SHP77 (cell line): ENCODE measurements at regions not wholly inside any gene's neighbourhood (a gene's known extent, or its start where the extent isn't known, plus 50 kb on each side); places are given as distances from the start of the nearest gene placed in this dataset.

Experiments used
- DNase-seq, 2 experiments: peaks; one replicate each; lab custom pipeline; 2025; lab: John Stamatoyannopoulos, UW

DNA sequence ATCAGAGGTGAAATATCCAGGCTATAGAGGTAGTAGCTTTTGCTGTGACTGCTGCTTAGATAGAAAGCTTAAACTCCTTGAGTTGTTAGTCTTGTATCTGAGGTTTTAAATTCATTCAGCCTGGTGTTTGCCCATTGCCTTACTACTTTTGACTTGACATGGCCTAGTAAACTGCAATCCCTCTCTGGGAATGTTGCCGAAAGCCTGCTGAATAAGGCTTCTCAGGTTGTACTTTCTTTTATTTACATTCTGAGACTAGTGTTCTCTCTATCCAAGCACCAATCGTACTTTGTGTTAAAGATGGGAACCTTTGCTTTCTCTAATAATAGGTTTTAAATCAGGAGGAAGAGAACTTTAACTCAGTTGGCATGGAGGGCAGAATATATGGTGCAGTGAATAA lies 357.6 kb upstream of the CWC22 start:
- no peak for DNase-seq

DNA sequence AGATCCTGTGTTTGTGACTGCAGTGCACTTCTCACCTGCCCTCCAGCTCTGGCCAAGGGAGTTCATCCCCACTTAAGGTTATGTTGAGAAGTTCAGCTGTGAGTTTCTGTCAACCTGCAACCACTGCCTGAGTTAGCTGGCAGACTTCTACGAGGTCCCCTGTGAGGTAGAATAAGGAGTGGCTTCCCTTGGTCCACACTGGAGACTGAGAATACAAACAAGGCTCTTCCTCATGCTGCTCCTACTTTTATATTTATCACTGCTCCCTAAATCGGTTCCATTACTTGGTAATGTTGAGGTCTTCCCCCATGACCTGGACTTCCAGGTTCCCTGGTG lies 353.2 kb upstream of the CWC22 start:
- no peak for DNase-seq

GRCh38 chr2:180359522-180360282 lies 352.6 kb upstream of the CWC22 start:
- no peak for DNase-seq

GRCh38 chr2:180358458-180358857 lies 351.4 kb upstream of the CWC22 start:
- DNase-seq: no peak

DNA sequence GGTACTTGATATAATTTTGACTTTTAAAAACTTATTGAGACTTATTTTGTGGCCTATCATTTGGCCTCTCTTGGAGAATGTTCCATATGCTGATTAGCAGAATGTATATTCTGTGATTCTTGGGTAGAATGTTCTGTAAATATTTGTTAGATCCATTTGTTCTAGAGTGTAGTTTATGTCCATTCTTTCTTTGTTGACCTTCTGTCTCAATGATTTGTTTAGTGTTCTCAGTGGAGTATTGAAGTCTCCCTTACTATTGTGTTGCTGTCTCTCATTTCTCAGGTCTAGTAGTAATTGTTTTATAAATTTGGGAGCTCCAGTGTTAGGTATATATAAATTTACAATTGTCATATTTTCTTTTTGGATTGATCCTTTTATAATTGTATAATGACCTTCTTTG lies 349.6 kb upstream of the CWC22 start:
- no peak for DNase-seq

DNA sequence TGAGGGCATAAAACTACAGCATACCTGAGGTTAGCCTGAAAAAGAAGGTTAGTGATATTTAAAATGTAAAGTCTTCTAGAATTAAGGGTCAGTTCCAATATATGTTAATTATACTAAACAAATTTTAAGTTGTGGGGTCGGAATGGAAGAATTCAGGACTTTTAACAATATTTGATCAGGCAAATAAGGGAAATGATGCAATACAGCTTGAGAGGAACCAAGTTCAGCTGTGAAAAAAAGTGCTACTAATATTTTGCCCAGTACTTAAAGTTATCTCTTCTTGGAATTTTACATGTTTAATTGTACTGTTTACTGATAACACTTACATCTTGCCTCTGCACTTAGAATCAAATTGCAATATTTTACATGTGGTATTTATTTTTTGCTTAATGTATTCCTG lies 345.5 kb upstream of the CWC22 start:
- no peak for DNase-seq

- DNase-seq: no peak
These were observed 342.7 kb upstream of the CWC22 start for GRCh38 chr2:180349809-180350208.

DNA sequence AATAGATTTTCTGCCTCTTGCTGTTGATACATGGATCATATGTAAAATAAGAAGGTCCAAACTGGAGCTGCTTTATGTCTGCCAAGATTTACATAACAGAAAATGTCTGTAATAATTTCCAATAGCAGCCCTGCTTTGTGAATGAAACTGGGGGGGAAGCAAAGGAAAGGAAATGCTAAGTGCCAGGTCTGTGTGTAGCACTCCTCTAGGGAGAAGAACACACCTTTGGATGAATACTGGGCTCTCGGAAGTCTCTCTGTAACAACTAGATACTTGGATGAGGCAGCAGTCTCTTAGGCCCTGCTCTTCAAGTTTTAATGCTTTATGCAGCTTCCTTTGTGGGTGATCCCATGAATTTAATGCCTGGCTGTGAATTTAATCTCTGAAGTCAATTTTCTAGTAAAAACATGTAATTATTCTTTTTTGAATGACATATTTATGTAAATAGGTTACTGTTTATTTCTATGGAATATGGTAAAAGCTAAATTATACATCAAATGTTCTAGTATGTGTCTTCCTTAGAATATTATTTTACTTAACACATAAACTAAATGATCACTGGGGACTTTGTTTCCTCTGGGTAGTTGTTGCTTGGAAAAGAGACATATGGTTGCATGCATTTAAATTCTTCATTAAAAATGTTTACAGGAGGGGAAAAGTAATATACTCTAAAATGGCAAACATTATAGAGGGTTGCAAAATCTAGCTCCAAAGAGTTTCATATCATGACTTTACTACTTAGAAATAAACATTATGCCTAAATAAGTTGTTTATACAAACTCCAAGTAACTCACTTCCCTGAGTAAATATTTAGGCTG lies 336.6 kb upstream of the CWC22 start:
- DNase-seq: no peak

DNA sequence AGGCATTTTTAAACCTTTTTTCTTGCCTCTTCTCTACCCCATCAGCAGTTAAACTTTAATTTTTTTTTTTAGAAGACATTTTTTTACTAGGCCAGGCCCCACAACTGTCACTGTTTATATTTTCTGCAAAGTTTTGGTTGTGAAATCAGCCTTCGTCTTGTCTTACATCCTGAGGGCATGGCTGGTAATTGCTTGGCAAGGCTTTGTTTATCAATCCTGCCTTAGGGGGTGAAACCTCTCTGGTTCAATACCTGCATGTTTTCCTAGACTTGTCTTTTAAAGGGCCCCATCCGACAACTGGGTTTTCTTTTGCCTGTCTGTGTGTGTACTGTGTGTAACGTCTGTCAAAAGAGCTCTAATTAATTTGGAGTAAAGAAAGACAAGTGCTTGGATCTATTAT lies 330.0 kb upstream of the CWC22 start:
- no peak for DNase-seq

GRCh38 chr2:180336550-180336949 lies 329.5 kb upstream of the CWC22 start:
- DNase-seq: no peak

DNA sequence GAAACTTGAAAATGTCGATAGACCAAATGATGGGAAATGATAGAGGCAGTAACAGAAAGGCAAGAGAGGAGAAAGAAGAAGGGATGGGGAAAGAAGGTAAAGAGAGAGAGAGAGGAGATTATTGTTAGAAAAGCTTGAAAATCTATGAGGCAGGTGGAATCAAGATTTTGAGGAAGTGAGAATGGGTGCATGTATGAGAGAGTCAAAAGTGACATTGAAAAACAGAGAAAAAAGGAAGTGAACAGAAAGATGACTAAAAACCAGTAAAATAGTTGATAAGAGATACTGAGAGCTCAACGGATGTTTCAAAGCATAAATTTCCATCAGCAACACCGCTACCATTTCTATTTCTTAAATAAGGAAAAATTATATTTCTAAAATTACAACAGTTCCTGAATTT lies 327.4 kb upstream of the CWC22 start:
- no peak for DNase-seq

DNA sequence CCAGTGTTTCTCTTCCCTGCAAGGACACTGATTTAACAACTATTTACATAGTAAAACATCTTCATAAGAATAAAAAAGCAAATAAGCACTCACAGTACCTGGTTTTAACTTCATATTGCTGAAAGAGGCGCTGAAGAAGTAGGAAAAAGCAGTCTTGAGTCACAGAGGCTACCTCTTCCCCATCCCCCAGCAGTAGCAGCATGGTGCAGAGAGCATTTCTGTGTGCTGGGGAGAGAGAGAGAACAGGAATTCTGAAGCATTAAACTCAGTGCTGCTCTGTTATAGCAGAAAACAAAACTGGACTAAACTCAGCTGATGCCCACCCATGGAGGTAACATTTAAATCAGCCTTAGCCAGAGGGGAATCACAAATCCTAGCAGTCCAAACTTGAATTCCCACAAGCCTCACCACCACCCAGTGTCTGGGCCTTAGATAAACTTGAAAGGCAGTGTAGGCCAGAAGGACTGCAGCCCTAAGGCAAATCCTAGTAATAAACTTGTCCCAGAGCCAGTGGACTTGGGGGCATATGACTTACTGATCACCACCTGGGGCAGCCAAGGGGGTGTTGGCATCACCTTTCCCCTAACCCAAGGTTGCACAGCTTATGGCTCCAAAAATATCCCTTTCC lies 321.8 kb upstream of the CWC22 start:
- no peak for DNase-seq

- DNase-seq: no peak
These were observed 320.1 kb upstream of the CWC22 start for GRCh38 chr2:180327185-180327584.

GRCh38 chr2:180325416-180326120 lies 318.5 kb upstream of the CWC22 start:
- DNase-seq: no peak

DNA sequence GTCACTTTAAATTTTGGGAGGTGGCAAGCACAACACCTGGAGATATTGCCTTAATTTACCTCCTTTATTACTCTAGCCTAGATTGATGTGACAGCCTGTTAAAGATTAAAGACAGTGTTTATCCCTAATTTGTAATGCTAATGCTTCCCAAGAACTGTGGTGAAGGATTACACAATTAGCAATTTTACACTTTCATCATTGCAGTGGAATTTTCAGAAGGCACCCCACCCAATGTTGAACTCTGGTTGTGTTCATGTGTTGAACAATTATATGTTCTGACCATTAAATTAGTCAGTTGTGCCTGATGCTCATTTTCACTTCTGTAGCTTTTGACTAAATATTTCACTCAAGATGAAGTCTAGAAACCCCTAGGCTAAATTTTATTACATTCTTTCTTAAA lies 317.1 kb upstream of the CWC22 start:
- no peak for DNase-seq

DNA sequence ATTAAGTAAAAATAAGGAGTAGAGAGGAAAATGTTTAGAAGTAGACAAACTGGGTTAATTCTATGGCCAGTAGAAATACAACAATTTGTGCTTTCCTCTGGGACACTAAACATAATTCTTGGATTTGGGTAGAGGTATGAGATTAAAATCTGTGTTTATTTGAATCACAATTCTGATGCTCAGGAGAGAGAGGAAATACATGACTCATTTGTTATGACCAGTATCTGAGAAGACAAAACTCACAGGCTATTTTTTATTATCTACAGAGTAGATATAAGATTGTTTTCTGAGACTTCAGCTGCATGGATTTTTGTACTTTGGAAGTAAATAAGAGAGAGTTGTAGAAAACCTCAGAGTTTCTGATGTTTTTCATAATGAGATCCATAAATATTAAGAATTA lies 315.7 kb upstream of the CWC22 start:
- no peak for DNase-seq

DNA sequence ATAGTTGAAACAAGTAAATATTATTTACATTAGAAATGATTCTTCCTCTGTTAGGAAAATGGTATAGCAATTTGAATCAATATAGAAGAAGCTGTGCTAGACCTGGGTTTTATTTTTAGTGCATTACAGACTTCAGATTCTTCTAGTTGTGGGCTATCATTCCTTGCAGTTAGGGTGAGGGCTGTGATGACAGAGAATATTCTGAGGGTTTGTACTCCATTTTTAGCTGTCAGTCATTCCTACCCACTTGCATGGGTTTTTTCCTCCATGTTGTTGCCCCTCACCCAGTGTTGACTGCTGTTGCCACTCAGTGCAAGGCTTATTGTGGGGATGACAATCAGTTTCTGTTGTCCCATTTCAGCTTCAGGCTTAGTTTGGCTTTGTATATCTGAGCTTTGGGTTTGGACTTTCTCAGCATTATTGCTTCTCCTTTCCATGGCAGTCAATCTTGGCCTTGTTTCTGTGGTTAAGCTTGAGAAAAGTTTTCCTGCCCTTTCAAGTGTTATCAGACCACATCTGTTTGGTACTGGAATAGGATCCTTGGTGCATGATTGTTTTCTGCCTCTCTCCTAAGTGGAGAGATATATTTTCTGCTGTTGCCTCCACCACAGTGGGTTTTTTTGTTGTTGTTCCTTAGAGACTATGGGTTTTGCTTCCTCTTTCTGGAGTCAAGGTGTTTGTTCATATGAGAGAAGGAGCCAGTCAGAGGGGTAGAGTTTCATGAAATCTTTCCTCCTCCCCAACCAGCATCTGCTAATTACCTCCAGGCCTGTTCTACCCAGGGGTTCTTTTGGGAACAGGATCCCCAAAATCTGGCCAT lies 312.7 kb upstream of the CWC22 start:
- no peak for DNase-seq

DNA sequence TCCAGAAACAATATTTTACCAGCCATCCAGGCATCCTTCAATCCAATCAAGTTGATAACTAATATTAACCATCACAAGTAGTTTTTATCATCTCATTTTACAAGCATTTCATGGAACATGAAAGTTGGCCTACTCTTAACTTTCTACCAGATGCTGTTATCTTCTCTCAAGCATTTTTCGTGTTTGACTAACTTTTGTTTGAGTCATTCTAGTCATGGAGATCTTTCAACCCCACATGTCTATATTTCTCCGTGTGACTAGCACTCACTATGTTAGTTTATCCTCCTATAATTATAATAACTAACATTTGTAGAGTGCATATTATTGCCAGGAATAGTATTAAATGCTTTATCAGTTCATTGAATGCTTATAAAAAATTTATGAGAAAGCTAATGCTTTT lies 307.0 kb upstream of the CWC22 start:
- DNase-seq: no peak

GRCh38 chr2:180312542-180312941 lies 305.4 kb upstream of the CWC22 start:
- DNase-seq: no peak

- no peak for DNase-seq
These were observed 300.0 kb upstream of the CWC22 start for GRCh38 chr2:180307096-180307495.

DNA sequence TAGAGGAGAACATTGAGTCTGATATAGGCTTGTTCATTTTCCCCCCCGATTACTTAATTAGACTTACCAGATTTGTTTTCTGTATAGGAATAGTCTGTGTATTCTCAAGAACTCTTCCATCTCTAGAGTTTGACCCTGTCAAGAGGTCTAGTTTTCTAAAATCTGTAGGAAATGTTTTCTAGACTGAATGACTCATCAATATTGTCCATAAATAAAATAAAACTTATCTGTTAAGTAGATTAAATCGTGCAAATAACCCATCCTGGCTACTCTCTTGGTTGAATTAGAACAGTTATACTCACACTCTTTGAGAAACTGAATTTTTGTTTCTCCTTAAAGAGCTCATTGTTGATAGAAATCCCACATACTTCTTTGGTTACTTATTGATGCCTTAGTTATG lies 299.2 kb upstream of the CWC22 start:
- DNase-seq: no peak
